ENCODE measurements at regions not wholly inside any gene's neighbourhood (a gene's known extent, or its start where the extent isn't known, plus 50 kb on each side); places are given as distances from the start of the nearest gene placed in this dataset.

GRCh38 chr2:67841711-67842110 is 221.1 kb downstream of the C1D start:
- H4K20me1 ChIP-seq (ENCODE audit: insufficient read depth, low read length): no peaks in the 10 kb centered on the region
- TF ChIP-seq EZH2 (IDR thresholded peaks at IDR 0.05; ENCODE audit: borderline replicate concordance, low read length): no peak
- TF ChIP-seq CTCF (IDR thresholded peaks at IDR 0.05; ENCODE audit: low read length): no peak
- no peaks in the 10 kb centered on the region for H3K79me2 ChIP-seq (ENCODE audit: insufficient read depth, low read length)

GRCh38 chr2:67842375-67842959 is 220.3 kb downstream of the C1D start:
- Histone ChIP-seq H3K79me2 (ENCODE audit: insufficient read depth, low read length) (no peaks in the 10 kb centered on the region), H3K36me3 (ENCODE audit: insufficient read depth, low read length) (no peaks in the 10 kb centered on the region), H3K9me2 (ENCODE audit: low read depth, low read length) (no peaks in the 10 kb centered on the region), H3K27ac (ENCODE audit: low read depth, low read length, poor library complexity, severe bottlenecking) (no peak overlapping the region), H3K4me2 (ENCODE audit: low read length) (no peak overlapping the region), H4K20me1 (ENCODE audit: insufficient read depth, low read length) (no peaks in the 10 kb centered on the region), H3K27me3 (ENCODE audit: insufficient read depth, low read length) (no peaks in the 10 kb centered on the region), H3K9ac (ENCODE audit: low read length) (no peak overlapping the region), H3K4me3 (ENCODE audit: low read depth, low read length, poor library complexity, severe bottlenecking) (no peak overlapping the region), H3K9me3 (ENCODE audit: low read length) (no peaks in the 10 kb centered on the region), H3F3A (ENCODE audit: insufficient read depth, low read length) (no peaks in the 10 kb centered on the region), H3K4me1 (ENCODE audit: insufficient read depth, low read length, severe bottlenecking) (no peaks in the 10 kb centered on the region), H2AFZ (ENCODE audit: low read length) (no peak overlapping the region)
- TF ChIP-seq CTCF (IDR thresholded peaks at IDR 0.05; ENCODE audit: low read length): no peak

More at GRCh38 chr2:67841711-67842110, 221.1 kb downstream of the C1D start:
- no peak overlapping the region for H3K27ac ChIP-seq (ENCODE audit: low read depth, low read length, poor library complexity, severe bottlenecking)
- no peaks in the 10 kb centered on the region for H3K4me1 ChIP-seq (ENCODE audit: insufficient read depth, low read length, severe bottlenecking)
- H3K9ac ChIP-seq (ENCODE audit: low read length): no peak overlapping the region
- no peaks in the 10 kb centered on the region for H3F3A ChIP-seq (ENCODE audit: insufficient read depth, low read length)
- H3K9me3 ChIP-seq (ENCODE audit: low read length): no peaks in the 10 kb centered on the region
- H3K9me2 ChIP-seq (ENCODE audit: low read depth, low read length): no peaks in the 10 kb centered on the region
- no peak overlapping the region for H2AFZ ChIP-seq (ENCODE audit: low read length)
- no peak overlapping the region for H3K4me2 ChIP-seq (ENCODE audit: low read length)
- no peak overlapping the region for H3K4me3 ChIP-seq (ENCODE audit: low read depth, low read length, poor library complexity, severe bottlenecking)
- no peaks in the 10 kb centered on the region for H3K36me3 ChIP-seq (ENCODE audit: insufficient read depth, low read length)
- no peaks in the 10 kb centered on the region for H3K27me3 ChIP-seq (ENCODE audit: insufficient read depth, low read length)

GRCh38 chr2:67844024-67844540 is 218.7 kb downstream of the C1D start:
- H3K36me3 ChIP-seq (ENCODE audit: insufficient read depth, low read length): no peaks in the 10 kb centered on the region
- H4K20me1 ChIP-seq (ENCODE audit: insufficient read depth, low read length): no peaks in the 10 kb centered on the region
- H3K79me2 ChIP-seq (ENCODE audit: insufficient read depth, low read length): no peaks in the 10 kb centered on the region
- H3K9me3 ChIP-seq (ENCODE audit: low read length): no peaks in the 10 kb centered on the region
- H3K9me2 ChIP-seq (ENCODE audit: low read depth, low read length): no peaks in the 10 kb centered on the region
- no peaks in the 10 kb centered on the region for H3F3A ChIP-seq (ENCODE audit: insufficient read depth, low read length)
- H3K9ac ChIP-seq (ENCODE audit: low read length): no peak overlapping the region
- TF ChIP-seq CTCF (IDR thresholded peaks at IDR 0.05; ENCODE audit: low read length) (no peak), EZH2 (IDR thresholded peaks at IDR 0.05; ENCODE audit: borderline replicate concordance, low read length) (no peak)
- H3K4me2 ChIP-seq (ENCODE audit: low read length): no peak overlapping the region
- no peaks in the 10 kb centered on the region for H3K27me3 ChIP-seq (ENCODE audit: insufficient read depth, low read length)
- no peaks in the 10 kb centered on the region for H3K4me1 ChIP-seq (ENCODE audit: insufficient read depth, low read length, severe bottlenecking)
- no peak overlapping the region for H3K4me3 ChIP-seq (ENCODE audit: low read depth, low read length, poor library complexity, severe bottlenecking)
- no peak overlapping the region for H2AFZ ChIP-seq (ENCODE audit: low read length)
- H3K27ac ChIP-seq (ENCODE audit: low read depth, low read length, poor library complexity, severe bottlenecking): no peak overlapping the region

Measured in OCI-LY1 (cell line).